GM10266 (cell line): ENCODE measurements at regions not wholly inside any gene's neighbourhood (a gene's known extent, or its start where the extent isn't known, plus 50 kb on each side); places are given as distances from the start of the nearest gene placed in this dataset.

Experiments used
- DNase-seq: peaks from one replicate; pipeline ENCODE4 v3.0.0; 2012; ENCODE audit errors: extremely low spot score
- TF ChIP-seq, protein P1 (sequence below): IDR thresholded peaks from 2 replicates; pipeline ENCODE4 v1.5.1; 2012; ENCODE audit warnings: mild to moderate bottlenecking, low read depth; ENCODE audit not compliant: control insufficient read depth, insufficient read depth; ENCODE audit errors: missing control alignments

GRCh38 chr9:78383130-78383529 is 86.2 kb downstream of the PSAT1 start:
- TF ChIP-seq, protein P1, sequence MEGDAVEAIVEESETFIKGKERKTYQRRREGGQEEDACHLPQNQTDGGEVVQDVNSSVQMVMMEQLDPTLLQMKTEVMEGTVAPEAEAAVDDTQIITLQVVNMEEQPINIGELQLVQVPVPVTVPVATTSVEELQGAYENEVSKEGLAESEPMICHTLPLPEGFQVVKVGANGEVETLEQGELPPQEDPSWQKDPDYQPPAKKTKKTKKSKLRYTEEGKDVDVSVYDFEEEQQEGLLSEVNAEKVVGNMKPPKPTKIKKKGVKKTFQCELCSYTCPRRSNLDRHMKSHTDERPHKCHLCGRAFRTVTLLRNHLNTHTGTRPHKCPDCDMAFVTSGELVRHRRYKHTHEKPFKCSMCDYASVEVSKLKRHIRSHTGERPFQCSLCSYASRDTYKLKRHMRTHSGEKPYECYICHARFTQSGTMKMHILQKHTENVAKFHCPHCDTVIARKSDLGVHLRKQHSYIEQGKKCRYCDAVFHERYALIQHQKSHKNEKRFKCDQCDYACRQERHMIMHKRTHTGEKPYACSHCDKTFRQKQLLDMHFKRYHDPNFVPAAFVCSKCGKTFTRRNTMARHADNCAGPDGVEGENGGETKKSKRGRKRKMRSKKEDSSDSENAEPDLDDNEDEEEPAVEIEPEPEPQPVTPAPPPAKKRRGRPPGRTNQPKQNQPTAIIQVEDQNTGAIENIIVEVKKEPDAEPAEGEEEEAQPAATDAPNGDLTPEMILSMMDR: no peak
- no peak for DNase-seq

GRCh38 chr9:78386348-78386747 is 89.4 kb downstream of the PSAT1 start:
- no peak for DNase-seq
- TF ChIP-seq, protein P1: no peak

GRCh38 chr9:78386773-78387172 is 89.8 kb downstream of the PSAT1 start:
- no peak for DNase-seq
- TF ChIP-seq, protein P1: no peak

- DNase-seq: no peak
- TF ChIP-seq, protein P1: no peak
Observed at GRCh38 chr9:78393340-78393739, 96.4 kb downstream of the PSAT1 start.

DNA sequence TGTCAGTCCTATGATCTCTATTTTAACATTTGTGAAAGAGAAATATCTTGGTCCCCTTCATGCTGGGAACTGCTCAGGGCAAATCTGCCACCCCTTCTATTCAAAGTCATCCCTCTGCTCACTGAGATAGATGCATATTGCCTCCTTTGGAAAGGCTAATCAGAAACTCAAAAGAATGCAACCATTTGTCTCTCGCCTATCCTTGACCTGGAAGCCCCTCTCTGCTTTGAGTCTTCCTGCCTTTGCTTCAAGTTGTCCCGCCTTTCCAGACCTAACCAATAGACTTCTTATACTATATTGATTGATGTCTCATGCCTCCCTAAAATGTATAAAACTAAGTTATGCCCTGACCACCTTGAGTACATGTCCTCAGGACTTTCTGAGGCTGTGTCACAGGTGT is 97.0 kb downstream of the PSAT1 start:
- TF ChIP-seq, protein P1: no peak
- DNase-seq: no peak

- TF ChIP-seq, protein P1: no peak
- DNase-seq: no peak
Observed at GRCh38 chr9:78396087-78396486, 99.2 kb downstream of the PSAT1 start.

DNA sequence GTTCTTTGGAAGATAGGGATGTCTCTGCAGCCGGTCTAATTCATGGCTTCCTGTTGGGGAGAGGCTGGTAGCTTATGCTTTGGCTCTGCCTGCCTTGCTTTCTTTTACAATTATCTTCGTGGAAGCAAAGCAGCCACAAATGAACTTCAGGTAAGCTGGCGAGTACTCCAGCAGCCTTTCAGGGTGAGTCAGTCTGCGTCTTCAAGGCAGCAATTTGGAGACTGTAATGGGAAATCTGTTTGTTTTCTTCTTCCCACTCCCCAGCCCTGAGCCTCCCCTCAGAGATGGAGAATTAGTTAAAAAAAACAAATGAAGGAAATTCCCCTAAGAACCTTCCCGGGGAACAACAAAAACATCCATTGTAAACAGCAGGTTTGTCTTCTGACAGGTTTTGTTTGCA is 100.1 kb downstream of the PSAT1 start:
- no peak for DNase-seq
- TF ChIP-seq, protein P1: no peak
